HG03432 (cell line): ENCODE measurements at regions not wholly inside any gene's neighbourhood (a gene's known extent, or its start where the extent isn't known, plus 50 kb on each side); places are given as distances from the start of the nearest gene placed in this dataset.
A peak's percentile ranks its signal among the peaks of the same experiment; 100 is the strongest.
"Not testable (repeated sequence)": the region's sequence is repeated elsewhere in the genome, so short reads cannot be mapped to it uniquely, and the experiment has no call there.

ENCODE experiments used
- ATAC-seq: cut with Tn5 transposase; IDR thresholded peaks from one replicate; pipeline ENCODE4 v1.9.1; 2021; ENCODE audit warnings: mild to moderate bottlenecking, moderate library complexity; ENCODE audit not compliant: unreplicated experiment

DNA sequence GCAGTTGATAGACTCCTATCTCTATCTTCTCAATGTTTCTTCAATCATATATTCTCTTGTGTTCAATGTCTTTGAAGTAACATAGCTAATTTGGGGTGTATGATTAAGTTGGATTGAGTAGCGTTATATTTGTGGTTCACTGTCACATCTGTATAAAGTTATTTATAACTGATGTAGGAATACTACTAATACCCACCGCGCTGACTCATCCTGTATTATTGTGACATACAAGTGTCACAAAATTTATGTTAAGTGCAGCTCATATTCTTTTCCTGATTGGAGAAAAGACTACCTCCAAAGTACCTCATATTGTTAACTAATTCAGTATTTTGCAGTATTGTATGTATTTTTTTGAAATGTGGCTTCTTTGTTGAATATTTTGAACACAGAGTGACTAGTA, 940.8 kb downstream of the SLC6A15 start:
- ATAC-seq: no peak

DNA sequence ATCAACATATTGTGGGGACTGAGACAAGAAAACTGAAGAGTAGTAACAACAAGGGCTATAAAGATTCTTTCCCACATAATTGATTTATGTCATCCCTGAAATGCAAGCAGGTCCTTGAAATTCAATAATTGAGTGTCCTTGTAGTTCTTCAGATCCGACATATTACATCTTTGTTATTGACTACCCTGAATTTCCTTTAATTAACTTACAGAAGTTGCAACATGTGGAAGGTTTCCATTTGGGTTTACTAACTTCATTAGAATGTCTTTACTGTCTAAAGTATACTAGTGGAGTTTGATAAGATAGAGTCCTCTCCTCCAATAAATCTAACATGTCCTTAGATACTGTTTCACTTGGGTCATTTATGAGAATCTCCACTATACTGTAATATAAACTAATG, 951.8 kb downstream of the SLC6A15 start:
- ATAC-seq: no peak

DNA sequence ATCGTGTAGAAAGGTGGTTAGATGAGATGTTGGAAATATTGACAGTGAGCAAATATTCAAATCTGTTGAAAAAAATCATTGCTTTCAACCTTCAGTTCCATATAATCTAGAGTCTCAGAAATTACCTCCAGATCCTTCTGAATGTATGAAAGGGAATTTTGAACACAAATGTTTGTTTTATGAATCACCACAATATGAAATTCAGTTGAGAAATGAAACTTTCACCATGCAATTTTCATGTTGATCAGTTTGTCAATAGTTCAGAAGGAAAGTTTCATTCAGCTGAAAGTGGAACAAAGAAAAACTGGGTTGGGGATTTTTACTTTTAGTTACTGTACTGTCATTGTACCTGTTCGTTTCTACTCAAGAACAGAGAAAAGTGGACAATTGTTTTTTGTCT, 953.6 kb downstream of the SLC6A15 start:
- ATAC-seq: peak; percentile 85

DNA sequence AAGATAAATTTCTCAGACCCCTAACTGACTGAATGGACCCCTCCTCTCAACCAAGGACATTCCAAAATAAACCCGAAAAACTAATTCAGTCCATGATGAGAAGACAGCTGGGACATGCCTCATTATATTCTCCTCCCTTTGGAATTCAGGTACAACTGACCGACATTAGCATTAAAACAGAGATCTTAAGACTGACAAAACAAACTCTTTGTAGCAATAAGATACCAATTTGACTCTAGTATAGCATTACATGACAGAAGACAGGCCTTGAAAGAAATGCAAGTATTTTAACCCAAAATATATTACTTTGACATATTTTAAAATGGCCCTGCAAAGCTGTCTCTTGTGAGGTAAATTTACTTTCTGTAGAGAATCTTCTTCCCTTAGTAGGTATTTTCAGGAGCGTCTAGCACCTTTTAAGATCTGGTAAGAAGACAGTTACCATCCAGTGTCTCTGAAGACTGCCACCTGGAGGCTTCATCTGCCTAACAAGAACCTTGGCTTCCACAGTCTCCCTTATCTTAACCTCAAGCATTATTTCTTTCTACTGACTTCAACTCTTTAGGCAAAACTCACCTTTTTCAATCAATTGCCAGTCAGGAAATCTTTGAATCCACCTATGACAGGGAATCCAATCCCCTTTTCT, 957.5 kb downstream of the SLC6A15 start:
- ATAC-seq: no peak

DNA sequence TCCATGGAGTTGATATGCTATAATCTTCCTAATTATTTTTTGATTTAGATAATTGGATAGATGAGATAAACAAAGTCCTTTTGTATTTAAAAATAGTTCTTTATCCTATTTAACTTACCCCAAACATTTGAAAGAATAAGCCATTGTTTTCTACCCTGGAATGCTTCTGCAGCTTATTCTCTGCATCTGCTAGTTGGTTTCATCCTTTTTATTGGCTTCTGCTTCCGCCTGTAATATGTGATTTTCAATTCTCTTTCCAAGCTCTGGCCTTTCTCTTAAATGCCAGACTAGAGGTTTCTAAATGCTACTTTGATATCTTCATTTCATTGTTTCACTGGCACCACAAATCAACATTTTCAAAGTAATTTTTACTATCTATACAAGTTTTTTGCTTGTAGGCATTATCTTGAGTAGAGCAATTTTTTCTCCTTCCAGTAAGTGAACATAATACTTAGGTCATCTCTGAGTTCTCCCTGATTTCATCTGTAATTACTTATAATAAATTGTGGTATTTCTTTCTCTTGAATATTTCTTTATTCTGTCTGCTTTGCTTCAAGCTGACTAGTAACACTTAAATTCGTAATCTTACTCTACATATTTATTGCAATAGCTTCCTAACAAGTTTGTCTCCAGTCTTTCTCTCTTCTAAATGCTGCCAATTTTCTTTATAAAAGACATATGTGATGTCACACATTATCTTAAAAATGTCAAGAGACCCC, 958.4 kb downstream of the SLC6A15 start:
- no peak for ATAC-seq

DNA sequence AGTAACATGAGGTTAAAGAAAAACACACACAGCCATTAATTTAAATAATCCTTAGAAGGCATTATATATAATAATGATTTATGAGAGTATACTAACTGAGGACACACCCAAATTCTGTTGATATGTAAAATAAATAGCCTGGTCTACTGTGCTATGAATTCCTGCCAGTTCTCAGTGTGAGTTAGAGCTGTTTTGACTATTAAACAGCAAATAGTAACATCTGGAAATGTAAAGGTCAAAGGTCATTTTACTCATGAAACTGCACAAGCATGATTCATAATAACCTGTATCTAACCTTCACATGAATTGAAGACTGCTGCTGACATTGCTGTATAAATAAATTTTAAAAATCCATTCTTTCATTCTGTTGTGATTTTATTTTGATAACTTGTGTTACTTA, 966.7 kb downstream of the SLC6A15 start:
- ATAC-seq: no peak

DNA sequence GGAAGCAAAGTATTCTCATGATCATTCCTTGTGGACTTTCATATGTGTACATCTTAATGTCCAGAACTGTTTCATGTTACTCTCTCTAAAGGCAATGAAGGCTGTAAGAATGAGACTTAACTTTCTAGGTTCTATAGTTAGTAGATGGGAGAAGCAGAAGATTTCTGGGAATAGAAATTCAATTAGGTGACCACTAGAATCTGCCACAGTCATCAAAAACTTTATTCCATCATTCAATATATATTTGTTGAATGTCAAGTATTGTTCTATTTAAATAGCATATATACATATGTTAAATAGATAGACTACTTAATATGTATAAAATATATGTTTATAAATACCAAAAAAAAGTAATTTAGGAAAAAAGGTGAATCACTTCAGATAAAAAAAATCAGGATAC, 972.9 kb downstream of the SLC6A15 start:
- ATAC-seq: no peak

DNA sequence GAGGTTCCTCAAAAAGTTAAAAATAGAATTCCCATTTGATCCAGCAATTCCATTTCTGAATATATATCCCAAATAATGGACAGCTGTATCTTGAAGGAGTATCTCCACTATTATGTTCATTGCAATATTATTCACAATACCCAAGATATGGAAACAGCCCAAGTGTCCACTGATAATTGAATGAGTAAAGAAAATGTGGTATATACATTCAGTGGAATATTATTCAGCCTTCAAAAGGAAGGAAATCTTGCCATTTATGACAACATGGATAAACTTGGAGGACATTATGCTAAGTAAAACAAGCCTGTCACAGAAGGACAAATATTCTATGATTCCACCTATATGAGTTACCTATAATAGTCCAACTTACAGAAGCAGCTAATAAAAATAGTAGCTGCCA, 979.0 kb downstream of the SLC6A15 start:
- no peak for ATAC-seq

DNA sequence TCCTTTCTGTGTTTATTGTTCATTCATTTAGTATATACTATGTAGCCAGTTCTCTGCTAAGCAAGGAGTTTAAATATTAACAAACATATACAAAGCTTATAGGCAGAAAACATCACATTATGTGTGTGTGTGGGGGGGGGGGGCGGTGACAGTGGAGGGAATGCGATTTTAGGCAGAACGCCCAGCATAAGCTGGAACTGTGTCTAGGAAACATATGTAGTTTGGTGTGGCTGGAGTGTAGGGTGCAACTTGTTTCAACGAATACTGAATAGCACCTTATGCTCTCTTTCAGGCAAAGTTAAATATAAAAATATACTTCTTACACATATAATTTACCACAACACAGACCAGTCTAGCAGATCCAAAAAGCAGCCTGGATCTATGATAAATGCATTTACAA, 980.6 kb downstream of the SLC6A15 start:
- no peak for ATAC-seq

DNA sequence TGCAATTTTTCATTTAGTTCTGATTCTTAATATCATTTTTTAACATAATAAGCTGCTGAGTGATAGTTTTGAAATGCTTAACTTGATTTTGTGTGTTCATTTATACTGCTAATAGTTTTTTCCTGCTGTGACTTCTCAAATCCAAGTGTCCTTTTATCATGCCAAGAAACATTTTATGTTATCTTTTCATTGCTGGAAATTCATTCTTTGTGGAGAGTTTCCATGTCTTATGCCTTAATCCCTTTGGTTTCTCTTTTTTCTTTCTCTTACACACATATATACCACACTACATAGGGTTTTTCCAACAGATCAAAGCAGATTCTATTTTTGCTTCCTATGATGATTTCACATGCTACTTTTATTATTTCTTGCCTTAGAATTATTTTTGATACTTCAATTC, 981.1 kb downstream of the SLC6A15 start:
- ATAC-seq: no peak

DNA sequence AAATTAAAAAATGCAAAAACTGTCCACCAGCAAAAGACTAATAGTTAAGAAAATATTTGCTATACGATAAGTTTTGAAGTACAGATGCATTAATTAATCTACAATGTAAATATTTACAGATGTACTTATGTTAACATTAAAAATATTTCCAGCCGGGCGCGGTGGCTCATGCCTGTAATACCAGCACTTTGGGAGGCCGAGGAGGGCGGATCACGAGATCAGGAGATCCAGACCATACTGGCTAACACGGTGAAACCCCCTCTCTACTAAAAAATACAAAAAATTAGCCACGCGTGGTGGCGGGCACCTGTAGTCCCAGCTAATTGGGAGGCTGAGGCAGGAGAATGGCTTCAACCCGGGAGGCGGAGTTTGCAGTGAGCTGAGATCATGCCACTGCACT, 982.8 kb downstream of the SLC6A15 start:
- ATAC-seq: not testable (repeated sequence)

DNA sequence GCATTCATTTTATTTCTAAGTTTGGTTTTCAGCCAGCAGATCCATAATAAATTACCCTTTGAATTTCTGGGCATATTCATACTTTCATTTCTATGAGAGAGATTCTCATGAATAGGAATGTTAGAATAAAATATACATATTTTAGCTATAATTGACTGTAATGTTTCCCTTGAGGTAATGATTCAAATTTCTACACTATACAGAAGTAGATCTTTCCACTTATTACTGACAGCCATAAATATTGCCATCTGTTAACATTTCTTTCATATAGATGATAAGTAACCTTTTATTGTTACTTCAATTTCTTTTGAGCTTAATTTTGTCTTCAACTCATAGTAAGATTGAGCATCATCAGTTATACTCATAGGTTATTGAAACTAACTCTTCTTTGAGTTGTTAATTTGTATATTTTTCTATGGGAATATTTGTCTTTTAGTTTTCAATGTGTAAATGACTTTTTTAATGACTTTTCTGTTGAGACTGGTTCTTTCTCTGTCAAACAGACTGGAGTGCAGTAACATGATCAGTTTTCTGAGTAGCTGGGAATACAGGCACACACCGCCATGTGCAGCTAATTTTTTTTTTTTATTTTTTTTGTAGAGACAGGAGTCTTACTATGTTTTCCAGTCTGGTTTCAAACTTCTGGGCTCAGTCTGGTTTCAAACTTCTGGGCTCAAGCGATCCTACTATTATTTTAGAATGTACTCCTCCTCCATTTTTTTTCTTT, 991.6 kb downstream of the SLC6A15 start:
- no peak for ATAC-seq

DNA sequence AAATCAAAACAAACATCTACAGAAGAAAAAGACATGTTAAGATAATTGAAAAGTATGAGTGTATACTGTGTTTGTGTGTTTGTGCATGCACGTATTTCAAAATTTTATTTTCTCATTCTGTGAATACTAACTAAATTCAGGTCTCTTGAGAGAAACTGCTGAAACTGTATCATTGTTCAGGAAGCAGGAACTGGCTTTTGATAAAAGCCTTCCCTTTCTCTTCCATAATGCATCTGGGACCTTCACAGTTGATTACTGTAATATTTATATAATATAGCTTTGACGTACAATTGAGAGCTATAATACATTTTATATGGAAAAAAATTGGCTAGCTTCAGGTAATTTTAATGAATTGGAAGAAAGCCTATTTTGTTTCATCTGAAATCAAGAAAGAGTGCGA, 993.5 kb downstream of the SLC6A15 start:
- no peak for ATAC-seq

DNA sequence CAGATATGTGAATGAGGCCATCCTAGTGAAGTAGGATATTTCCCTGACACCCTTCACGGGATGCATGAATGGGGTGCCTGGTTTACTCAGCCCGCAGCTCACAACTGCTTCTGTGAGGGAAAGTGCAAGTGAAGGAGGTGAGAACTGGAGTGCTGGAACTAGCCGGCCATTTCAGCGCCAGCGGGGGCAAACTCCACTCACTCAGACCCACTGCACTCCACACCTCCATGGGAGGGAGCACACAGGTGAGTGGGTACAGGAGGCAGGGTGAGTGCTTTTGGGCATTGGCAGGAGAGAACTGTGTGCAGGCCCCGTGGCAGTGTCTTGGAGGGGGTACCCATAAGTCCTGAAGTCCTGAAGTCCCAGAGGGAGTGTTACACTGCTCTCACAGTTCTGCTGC, 1008.4 kb downstream of the SLC6A15 start:
- no peak for ATAC-seq

DNA sequence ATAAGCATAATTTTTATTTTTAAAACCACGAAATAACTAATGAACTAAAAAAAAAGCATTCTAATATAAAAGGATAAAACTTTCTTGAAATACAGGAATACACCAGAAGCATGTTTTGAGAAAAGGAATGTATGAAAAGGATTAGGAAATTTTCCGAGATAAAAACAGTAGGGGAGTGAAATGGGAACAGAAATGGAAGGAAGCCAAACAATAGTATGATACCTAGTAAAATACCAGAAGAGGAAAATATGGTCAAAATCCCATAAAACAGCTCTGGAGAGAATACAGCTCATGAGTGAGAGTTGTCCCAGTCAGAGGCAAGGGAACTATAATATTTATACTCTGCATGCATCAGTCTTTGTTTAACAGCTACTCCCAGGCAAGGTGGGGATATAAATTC, 1016.2 kb downstream of the SLC6A15 start:
- no peak for ATAC-seq

DNA sequence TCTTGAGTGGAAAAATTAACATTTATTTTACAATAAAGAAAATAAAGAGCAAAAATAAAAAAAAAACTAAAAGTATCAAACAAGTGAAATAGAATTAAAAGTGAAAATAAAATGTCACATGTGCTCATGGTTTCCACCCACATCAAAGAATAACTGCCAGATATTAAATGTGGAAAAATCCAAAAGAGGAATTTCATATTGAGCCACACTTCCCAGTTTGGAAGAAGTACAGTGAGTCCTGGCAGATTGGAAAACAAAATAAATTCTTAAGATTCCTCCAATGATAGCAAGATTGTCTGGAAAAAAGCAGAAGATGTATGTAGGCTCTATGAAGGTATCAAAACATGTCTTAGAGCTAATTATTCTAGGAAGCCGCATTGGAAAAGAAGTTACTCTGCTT, 1019.5 kb downstream of the SLC6A15 start:
- ATAC-seq: no peak

DNA sequence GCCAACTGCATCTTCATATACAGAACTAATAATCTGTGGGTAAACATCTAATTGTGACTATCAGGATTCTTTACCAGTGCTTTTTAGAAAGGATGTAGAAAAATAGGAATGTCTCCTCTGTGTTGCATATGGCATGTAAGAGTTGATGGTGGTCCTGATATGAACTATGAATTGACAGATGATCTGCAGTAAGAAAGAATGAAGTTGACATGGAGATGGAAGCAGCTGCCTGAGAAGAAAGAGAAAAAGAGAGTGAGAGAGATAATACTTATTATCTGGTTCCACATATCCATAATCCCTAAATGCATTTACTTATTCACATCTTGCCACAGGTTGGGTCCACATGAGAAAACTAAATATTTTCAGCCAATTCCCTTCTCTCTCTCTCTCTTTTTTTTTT, 1022.9 kb downstream of the SLC6A15 start:
- no peak for ATAC-seq

DNA sequence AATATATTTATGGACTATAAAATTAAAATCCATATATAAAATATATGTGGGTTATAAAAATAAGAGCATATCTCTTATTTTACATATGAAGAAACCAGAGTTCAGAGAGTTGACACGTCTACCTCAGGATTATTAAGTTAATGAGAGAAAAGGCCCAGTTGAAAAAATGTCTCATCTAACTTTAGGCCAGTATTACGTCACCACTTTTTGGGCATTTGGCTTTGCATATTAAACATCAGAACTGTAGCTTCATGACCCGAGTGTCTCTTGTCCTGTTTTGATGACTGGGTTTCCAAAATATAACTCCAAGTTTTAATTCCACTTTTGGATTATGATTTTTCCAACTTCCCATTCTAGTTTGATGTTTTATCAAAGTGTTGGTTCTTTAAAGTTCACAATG, 1026.1 kb downstream of the SLC6A15 start:
- ATAC-seq: no peak

DNA sequence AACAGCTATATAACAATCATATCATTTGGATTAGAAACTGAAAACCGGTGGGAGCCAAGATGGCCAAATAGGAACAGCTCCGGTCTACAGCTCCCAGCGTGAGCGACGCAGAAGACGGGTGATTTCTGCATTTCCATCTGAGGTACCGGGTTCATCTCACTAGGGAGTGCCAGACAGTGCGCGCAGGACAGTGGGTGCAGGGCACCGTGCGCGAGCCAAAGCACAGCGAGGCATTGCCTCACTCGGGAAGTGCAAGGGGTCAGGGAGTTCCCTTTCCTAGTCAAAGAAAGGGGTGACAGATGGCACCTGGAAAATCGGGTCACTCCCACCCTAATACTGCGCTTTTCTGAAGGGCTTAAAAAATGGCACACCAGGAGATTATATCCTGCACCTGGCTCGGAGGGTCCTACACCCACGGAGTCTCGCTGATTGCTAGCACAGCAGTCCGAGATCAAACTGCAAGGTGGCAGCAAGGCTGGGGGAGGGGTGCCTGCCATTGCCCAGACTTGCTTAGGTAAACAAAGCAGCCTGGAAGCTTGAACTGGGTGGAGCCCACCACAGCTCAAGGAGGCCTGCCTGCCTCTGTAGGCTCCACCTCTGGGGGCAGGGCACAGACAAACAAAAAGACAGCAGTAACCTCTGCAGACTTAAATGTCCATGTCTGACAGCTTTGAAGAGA, 1041.5 kb downstream of the SLC6A15 start:
- not testable (repeated sequence) for ATAC-seq

DNA sequence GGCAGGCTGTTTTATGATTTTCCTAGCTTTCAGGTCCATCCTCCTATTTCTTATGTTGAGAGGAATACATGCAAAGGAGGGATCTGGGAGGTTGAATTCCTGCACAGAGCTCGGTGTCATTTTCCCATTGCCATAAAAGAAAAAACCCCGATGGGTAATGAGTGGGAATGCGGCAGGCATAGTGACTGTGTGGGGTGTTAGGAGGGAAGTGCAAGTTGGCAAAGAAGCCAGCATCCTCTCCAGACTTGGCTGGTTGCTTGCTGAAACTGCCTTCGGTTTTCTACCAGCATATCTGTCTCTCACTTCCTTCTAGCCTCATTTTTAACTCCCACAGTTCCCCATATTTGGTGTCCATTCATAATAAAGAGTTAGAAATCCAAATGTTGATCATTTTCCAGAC, 1046.1 kb downstream of the SLC6A15 start:
- ATAC-seq: no peak

DNA sequence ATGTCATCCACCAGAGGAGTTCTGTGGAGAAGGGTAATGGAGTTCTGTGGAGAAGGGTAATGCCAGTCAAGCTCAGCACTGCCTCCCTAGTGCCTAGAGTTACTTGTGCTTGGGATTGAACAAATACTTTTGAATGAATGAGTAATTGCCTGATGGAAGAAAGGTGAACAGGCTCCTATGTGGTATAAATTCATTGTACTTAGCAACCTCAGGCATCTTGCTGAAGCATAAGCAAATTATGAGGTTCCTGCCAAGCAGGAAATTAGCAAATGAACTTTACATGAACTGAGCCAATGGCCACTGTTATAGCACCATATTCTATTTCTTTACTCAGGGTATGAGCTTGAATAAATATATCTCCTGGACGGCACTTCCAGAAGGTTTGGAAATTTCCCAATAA, 1047.2 kb downstream of the SLC6A15 start:
- ATAC-seq: no peak

DNA sequence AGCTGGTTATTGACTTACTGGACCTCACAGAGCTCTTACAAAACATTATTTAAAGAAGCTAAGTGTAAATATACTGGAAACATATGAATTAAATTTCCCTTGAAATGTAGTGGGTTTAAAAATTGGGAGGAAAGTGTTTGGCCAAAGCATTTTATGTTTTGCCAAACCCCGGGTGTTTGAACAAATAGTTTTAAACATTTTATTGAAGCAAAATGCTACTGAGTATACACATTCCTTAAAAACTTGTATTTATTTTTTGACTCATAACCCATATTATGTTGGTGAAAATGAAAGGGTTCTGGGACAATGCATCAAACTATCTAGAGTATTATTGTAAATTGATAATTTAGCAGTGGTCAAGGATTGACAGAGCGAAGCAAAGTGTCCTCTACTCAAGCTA, 1048.5 kb downstream of the SLC6A15 start:
- no peak for ATAC-seq
